Testis (tissue), 2 donors: ENCODE measurements at regions not wholly inside any gene's neighbourhood (a gene's known extent, or its start where the extent isn't known, plus 50 kb on each side); places are given as distances from the start of the nearest gene placed in this dataset.
"Not testable (repeated sequence)": the region's sequence is repeated elsewhere in the genome, so short reads cannot be mapped to it uniquely, and the experiment has no call there.

Experiments used
- POLR2A ChIP-seq: fragments of 450-650 bp; IDR thresholded peaks from one replicate; pipeline ENCODE4 v1.6.1; 2017; ENCODE audit warnings: antibody characterized with exemption, mild to moderate bottlenecking, moderate library complexity
- TF ChIP-seq, protein P1 (sequence below), 3 experiments: fragments of 450-650 bp in 2 of 3; fragments of 200-600 bp in 1 of 3; sonication (generic) in 1 of 3; IDR thresholded peaks; one replicate each; pipeline ENCODE4 v1.5.1; 2016 to 2019; ENCODE audit warnings: antibody characterized with exemption in 3 of 3, mild to moderate bottlenecking in 2 of 3, moderate library complexity in 1 of 3

GRCh38 chr10:10074847-10075246 is 942.8 kb upstream of the CELF2 start:
- not testable (repeated sequence) for TF ChIP-seq POLR2A
- TF ChIP-seq, protein P1, sequence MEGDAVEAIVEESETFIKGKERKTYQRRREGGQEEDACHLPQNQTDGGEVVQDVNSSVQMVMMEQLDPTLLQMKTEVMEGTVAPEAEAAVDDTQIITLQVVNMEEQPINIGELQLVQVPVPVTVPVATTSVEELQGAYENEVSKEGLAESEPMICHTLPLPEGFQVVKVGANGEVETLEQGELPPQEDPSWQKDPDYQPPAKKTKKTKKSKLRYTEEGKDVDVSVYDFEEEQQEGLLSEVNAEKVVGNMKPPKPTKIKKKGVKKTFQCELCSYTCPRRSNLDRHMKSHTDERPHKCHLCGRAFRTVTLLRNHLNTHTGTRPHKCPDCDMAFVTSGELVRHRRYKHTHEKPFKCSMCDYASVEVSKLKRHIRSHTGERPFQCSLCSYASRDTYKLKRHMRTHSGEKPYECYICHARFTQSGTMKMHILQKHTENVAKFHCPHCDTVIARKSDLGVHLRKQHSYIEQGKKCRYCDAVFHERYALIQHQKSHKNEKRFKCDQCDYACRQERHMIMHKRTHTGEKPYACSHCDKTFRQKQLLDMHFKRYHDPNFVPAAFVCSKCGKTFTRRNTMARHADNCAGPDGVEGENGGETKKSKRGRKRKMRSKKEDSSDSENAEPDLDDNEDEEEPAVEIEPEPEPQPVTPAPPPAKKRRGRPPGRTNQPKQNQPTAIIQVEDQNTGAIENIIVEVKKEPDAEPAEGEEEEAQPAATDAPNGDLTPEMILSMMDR (IDR thresholded peaks at IDR 0.05): not testable (repeated sequence)
